Fibroblast of mammary gland (primary cell): ENCODE measurements at regions not wholly inside any gene's neighbourhood (a gene's known extent, or its start where the extent isn't known, plus 50 kb on each side); places are given as distances from the start of the nearest gene placed in this dataset.
"Not testable (repeated sequence)": the region's sequence is repeated elsewhere in the genome, so short reads cannot be mapped to it uniquely, and the experiment has no call there.

ENCODE experiments used
- DNase-seq: peaks from one replicate; pipeline ENCODE4 v3.0.0-alpha.2; 2010; ENCODE audit warnings: low read depth
- H3K4me3 ChIP-seq: 2 replicates; pipeline ENCODE4 v1.5.1; 2011; ENCODE audit warnings: low read depth, mild to moderate bottlenecking, low read length, moderate library complexity; ENCODE audit not compliant: control insufficient read depth
- TF ChIP-seq, protein P1 (sequence below): conservative IDR thresholded peaks from 2 replicates; pipeline ENCODE4 v1.5.1; 2011; ENCODE audit warnings: low read depth, low read length, inconsistent platforms; ENCODE audit not compliant: control insufficient read depth, insufficient read depth

DNA sequence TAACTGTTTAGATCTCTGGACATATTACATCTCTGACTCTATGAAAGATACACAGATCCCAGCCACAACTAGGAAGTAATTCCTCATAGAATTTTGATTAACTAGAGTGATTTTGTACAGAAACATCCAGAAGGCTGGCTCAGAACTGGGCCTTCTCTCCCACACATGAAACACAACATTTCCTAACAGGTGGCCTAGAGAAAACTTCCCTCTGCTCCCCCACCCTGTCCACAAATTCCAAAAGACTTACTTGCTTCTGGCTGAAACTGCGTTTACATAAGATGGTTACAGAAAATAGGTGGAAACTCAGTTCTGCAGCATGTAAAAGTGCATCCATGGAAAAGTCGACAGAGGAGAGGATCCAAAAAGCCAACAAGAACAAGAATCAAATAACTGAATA is 132.9 kb downstream of the FZD1 start:
- DNase-seq = no peak
- no peak overlapping the region for H3K4me3 ChIP-seq
- TF ChIP-seq, protein P1, sequence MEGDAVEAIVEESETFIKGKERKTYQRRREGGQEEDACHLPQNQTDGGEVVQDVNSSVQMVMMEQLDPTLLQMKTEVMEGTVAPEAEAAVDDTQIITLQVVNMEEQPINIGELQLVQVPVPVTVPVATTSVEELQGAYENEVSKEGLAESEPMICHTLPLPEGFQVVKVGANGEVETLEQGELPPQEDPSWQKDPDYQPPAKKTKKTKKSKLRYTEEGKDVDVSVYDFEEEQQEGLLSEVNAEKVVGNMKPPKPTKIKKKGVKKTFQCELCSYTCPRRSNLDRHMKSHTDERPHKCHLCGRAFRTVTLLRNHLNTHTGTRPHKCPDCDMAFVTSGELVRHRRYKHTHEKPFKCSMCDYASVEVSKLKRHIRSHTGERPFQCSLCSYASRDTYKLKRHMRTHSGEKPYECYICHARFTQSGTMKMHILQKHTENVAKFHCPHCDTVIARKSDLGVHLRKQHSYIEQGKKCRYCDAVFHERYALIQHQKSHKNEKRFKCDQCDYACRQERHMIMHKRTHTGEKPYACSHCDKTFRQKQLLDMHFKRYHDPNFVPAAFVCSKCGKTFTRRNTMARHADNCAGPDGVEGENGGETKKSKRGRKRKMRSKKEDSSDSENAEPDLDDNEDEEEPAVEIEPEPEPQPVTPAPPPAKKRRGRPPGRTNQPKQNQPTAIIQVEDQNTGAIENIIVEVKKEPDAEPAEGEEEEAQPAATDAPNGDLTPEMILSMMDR = no peak

DNA sequence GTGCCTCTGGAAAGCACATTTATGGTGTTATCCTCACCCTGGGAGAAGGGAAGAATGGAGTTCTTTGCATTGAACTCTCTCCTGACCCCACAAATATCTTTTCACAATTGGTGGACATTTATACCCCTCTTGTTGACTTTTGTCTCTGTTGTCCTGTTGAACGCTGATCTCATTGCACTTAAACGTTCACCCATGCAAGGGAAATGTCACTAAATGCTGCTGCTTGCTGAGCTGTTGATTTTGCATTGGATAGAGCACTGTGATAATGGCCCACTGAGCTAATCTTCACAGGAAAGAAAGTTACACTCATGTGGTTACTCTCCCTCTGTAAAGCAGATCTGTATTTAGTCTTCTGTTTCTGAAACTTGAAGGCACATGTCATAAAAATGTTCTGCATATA is 133.4 kb downstream of the FZD1 start:
- no peak overlapping the region for H3K4me3 ChIP-seq
- TF ChIP-seq, protein P1 = no peak
- DNase-seq = no peak

DNA sequence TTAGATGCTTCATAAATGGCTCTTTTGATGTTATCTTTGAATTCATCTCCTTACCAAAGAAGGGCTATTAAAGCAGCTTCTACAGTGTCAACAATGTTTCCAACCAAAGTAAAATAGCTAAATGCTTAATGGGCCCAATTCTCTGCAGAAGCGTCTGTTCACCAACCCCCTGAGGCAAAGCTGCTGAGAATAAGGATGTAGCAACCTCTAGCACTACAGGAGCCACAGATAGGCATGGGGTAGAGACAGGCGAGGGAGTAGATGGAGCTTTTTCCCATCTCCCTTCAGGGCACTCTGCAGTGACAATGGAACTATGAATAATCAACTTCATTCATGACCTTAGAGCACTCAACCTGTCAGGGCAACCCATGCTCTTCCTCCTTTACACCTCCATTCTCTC is 134.1 kb downstream of the FZD1 start:
- H3K4me3 ChIP-seq = no peak overlapping the region
- TF ChIP-seq, protein P1 = no peak
- DNase-seq = no peak

DNA sequence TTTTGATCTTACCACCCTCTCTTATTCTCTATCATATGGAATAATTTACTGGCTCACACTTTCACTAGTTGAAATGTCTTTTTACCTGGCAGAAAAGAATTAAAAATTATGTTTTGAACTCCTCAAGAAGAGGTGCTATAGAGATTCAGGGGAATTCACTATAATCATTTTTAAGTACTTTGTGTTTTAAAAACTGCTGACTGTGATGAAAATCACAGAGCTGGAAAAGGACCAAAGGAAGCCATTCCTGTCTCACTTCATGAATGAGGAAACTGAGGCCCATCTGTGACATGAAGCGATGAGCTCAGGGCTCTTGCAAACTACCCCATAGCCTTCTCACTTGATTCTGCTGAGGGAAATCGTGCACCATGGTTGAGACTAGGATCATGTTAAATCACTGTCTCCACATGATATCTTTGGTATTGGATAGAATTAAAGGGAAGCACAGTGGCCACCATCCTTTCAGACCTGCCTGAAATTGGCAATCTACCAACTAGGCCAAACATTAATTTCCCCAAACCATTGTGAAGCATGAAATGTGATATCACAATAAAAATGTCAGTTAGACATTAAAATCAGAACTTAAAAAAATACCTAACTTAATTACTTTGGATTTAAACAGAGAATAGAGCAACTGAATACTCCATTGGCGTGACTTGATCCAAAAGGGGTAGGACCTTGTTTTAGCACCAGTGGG is 141.0 kb downstream of the FZD1 start:
- TF ChIP-seq, protein P1 = no peak
- no peak for DNase-seq
- no peak overlapping the region for H3K4me3 ChIP-seq

DNA sequence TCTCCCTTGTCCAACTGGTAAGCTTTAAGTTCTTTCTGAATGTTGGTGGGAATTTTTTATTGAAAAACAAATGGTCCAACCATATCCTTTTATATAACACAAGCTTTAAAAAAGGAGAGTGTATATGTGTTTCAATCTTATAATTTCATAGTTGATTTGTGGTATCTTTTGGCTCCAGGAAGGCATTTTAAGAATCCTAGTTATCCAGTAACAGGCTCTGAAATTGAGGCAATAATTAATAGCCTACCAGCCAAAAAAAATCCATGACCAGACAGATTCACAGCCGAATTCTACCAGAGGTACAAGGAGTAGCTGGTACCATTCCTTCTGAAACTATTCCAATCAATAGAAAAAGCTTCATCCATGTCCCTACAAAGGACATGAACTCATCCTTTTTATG is 141.6 kb downstream of the FZD1 start:
- not testable (repeated sequence) for DNase-seq

DNA sequence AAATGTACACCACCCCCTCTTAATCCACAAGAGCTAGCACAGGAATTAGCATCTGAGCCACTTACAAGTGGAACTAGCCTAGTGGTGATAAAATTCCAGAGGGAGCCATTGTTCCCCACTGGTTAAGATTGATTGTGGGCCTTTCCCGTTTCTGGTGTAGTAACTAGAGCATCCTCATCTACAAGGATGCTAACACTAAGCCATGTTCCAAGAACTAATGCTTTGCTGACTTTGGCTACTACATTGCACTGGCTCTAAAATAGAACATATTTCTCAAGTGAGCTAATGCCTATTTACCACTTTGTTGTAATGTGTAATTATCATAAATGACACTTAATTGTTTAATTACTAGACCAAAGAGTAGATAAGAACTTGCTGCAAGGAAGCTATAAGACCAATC is 143.7 kb downstream of the FZD1 start:
- TF ChIP-seq, protein P1 = no peak
- no peak for DNase-seq
- H3K4me3 ChIP-seq = no peak overlapping the region

More for the DNA sequence above, 141.6 kb downstream of the FZD1 start:
- H3K4me3 ChIP-seq = not testable (repeated sequence)

DNA sequence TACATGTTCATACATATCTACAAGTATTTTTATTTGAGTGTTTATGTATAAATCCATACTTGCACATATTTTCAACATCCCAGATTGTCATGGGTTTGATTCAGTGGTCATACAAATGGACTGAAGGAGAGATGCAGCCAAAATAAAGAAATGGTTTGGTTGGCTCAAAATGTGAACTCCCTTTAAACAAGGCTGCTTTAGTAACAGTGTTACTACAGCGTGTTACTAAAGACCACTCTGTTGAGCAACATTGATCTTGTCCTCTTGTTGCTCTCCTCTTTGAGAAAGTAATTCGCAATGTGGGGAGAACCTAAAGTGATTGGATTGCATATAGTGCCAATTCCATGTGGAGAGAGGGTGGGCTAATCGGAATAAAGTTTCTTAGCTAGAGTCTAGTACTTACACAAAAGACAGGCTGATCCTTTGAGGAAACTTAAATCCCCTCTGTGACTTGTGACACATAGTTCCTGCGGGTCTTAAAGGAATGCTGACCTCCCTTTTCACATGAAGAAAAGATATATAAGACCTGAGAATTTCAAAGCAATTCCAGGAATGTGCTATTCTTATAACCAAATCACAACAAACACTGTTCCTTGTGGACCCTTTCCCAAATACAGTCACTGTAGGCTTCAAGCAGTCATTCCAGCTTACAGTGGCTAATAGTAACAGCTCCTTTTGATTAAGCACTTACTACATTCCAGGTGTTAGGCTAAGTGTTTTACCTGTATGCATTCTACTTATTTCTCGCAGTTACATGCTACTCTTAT is 144.3 kb downstream of the FZD1 start:
- TF ChIP-seq, protein P1 = no peak

More for the DNA sequence above, 144.3 kb downstream of the FZD1 start:
- no peak for DNase-seq
- no peak overlapping the region for H3K4me3 ChIP-seq
